Transverse colon (tissue), 4 donors: ENCODE measurements at regions not wholly inside any gene's neighbourhood (a gene's known extent, or its start where the extent isn't known, plus 50 kb on each side); places are given as distances from the start of the nearest gene placed in this dataset.
"Not testable (repeated sequence)": the region's sequence is repeated elsewhere in the genome, so short reads cannot be mapped to it uniquely, and the experiment has no call there.

ENCODE experiments used
- DNase-seq: peaks from one replicate; pipeline ENCODE4 v3.0.0-alpha.2; 2019
- H3K27ac ChIP-seq, 4 donors: fragments of 200-600 bp; sonication (generic); 2 replicates each; pipeline ENCODE4 v1.5.1; 2016 to 2018; ENCODE audit warnings: inconsistent platforms in 4 of 4
- H3K27me3 ChIP-seq: fragments of 200-600 bp; sonication (generic); 2 replicates; pipeline ENCODE4 v1.5.1; 2017; ENCODE audit warnings: inconsistent platforms
- H3K36me3 ChIP-seq, 4 donors: fragments of 200-600 bp; sonication (generic); 2 replicates each; pipeline ENCODE4 v1.5.1; 2017 to 2019; ENCODE audit warnings: inconsistent platforms in 4 of 4
- H3K4me1 ChIP-seq, 4 donors: fragments of 200-600 bp; sonication (generic); 2 replicates each; pipeline ENCODE4 v1.5.1; 2017 to 2020; ENCODE audit warnings: inconsistent platforms in 4 of 4
- H3K4me3 ChIP-seq, 4 donors: fragments of 200-600 bp; sonication (generic); 1 replicate in 1 of 4; 2 replicates in 3 of 4; pipeline versions ENCODE4 v1.5.1 to v1.6.1; 2017 to 2019; ENCODE audit warnings: inconsistent platforms in 4 of 4
- H3K9me3 ChIP-seq, 2 donors: fragments of 200-600 bp; sonication (generic); 2 replicates each; pipeline ENCODE4 v1.5.1; 2017 to 2019; ENCODE audit warnings: inconsistent platforms in 2 of 2
- EP300 ChIP-seq: sonication (generic); formaldehyde crosslinking; IDR thresholded peaks from one replicate; pipeline ENCODE4 v1.6.1; 2017; ENCODE audit warnings: antibody characterized with exemption, low read depth
- POLR2A ChIP-seq: fragments of 450-650 bp; IDR thresholded peaks from one replicate; pipeline ENCODE4 v1.6.1; 2016; ENCODE audit warnings: antibody characterized with exemption, mild to moderate bottlenecking, moderate library complexity
- POLR2AphosphoS5 ChIP-seq, 3 donors: sonication (generic); formaldehyde crosslinking; IDR thresholded peaks; one replicate each; pipeline ENCODE4 v1.6.1; 2016; ENCODE audit warnings: antibody characterized with exemption in 3 of 3
- WGBS, 2 donors: methylation state at CpG; one replicate each; pipeline ENCODE4 v1.1.5; 2018; ENCODE audit warnings: low coverage in 1 of 2; 5-methylcytosine and 5-hydroxymethylcytosine counted together
- in situ Hi-C, 4 donors: fragments of 200-750 bp; cut with MboI; loops; one replicate each; pipeline versions ENCODE4 v1.15.0 to v1.15.1; 2017; ENCODE audit warnings: low sequenced_read_pairs in 3 of 4, low pct_ligation_motif_present in 1 of 4, low pct_unique_long_range_greater_than_20kb in 1 of 4
- intact Hi-C: fragments of 100-400 bp; cut with DNase I; formaldehyde crosslinking; loops from one replicate; pipeline ENCODE4 v1.15.1; 2023; ENCODE audit warnings: low total_unique reads
- TF ChIP-seq, protein P1 (sequence below), 5 experiments: fragments of 200-600 bp in 3 of 5; fragments of 450-650 bp in 2 of 5; sonication (generic) in 3 of 5; IDR thresholded peaks; 1 replicate in 2 of 5; 2 replicates in 3 of 5; pipeline ENCODE4 v1.5.1; 2016 to 2017; ENCODE audit warnings: antibody characterized with exemption in 5 of 5, inconsistent platforms in 3 of 5, mild to moderate bottlenecking in 2 of 5, moderate library complexity in 1 of 5

DNA sequence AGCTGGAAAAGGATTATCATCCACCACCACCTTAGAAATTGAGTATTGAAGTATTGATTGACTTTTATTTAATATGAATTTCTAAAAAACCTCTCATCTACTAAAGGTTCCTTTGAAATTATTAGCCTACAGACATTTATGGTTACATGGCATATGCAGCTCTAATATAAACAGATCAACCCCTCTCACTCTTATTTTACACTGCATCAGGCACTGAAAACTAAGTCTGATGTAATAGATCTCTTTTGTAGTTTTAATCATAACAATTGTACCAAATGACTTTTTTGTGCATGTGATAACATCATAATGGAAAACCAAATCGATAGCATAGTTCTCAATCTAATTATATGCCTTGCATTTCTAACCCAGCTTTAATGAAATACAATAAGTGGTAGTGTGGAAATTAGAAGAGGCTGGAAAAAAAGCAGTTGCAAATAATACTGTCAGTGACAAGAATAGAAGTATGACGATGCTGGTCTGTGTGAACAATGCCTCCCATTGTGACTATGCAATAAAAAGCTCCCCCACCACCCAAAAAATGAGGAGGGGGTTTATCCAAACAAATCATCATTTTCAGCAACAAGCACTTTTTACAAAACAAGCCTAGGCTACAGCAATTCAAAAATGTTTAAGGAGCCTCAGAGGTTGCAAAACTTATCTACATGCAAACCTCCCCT is 426.5 kb upstream of the NFIA start:
- in situ Hi-C loops, result no loop called here
- H3K9me3 ChIP-seq, result no peaks in the 10 kb centered on the region
- no peak for DNase-seq

DNA sequence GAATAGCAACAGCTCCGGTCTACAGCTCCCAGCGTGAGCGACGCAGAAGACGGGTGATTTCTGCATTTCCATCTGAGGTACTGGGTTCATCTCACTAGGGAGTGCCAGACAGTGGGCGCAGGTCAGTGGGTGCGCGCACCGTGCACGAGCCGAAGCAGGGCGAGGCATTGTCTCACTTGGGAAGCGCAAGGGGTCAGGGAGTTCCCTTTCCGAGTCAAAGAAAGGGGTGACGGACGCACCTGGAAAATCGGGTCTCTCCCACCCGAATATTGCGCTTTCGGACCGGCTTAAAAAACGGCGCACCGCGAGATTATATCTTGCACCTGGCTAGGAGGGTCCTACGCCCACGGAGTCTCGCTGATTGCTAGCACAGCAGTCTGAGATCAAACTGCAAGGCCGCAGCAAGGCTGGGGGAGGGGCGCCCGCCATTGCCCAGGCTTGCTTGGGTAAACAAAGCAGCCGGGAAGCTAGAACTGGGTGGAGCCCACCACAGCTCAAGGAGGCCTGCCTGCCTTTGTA is 442.3 kb upstream of the NFIA start:
- H3K27ac ChIP-seq, in situ Hi-C loops, H3K36me3 ChIP-seq, H3K9me3 ChIP-seq, H3K4me3 ChIP-seq, H3K4me1 ChIP-seq, intact Hi-C loops, H3K27me3 ChIP-seq, DNase-seq: not testable (repeated sequence)
- WGBS, 2 donors, result 84 to 92% methylated on average over 5 to 30 of the region's 32 CpGs

More for the DNA sequence above, 426.5 kb upstream of the NFIA start:
- no peaks in the 10 kb centered on the region for H3K36me3 ChIP-seq
- 60 to 66% methylated on average over 2 of the region's 2 CpGs for WGBS, 2 donors
- H3K4me3 ChIP-seq, result no peak overlapping the region
- H3K27me3 ChIP-seq, result no peaks in the 10 kb centered on the region
- no peak overlapping the region for H3K27ac ChIP-seq
- intact Hi-C loops, result no loop called here
- no peak for TF ChIP-seq POLR2A
- TF ChIP-seq POLR2AphosphoS5 (IDR thresholded peaks at IDR 0.05), result no peak
- TF ChIP-seq, protein P1, sequence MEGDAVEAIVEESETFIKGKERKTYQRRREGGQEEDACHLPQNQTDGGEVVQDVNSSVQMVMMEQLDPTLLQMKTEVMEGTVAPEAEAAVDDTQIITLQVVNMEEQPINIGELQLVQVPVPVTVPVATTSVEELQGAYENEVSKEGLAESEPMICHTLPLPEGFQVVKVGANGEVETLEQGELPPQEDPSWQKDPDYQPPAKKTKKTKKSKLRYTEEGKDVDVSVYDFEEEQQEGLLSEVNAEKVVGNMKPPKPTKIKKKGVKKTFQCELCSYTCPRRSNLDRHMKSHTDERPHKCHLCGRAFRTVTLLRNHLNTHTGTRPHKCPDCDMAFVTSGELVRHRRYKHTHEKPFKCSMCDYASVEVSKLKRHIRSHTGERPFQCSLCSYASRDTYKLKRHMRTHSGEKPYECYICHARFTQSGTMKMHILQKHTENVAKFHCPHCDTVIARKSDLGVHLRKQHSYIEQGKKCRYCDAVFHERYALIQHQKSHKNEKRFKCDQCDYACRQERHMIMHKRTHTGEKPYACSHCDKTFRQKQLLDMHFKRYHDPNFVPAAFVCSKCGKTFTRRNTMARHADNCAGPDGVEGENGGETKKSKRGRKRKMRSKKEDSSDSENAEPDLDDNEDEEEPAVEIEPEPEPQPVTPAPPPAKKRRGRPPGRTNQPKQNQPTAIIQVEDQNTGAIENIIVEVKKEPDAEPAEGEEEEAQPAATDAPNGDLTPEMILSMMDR (IDR thresholded peaks at IDR 0.05), result no peak
- no peak for TF ChIP-seq EP300
- no peaks in the 10 kb centered on the region for H3K4me1 ChIP-seq

DNA sequence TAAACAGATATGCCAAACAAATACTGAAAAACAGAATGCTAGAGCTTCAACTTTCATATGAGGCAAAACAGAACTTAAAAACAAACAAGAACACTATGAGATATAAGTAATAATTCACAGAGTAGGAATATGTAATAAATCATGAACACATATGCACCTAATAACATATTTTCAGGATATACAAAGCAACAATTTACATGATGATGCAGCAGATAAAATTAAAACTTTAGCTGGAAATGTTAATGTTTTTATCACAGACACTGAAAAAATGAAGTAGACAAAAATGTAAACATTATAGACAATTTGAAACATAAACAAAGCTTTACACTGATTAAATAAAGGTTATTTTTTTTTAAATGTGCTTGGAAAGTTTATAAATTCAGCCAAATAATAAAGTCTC is 443.1 kb upstream of the NFIA start:
- no peaks in the 10 kb centered on the region for H3K27me3 ChIP-seq
- H3K36me3 ChIP-seq, result no peaks in the 10 kb centered on the region
- TF ChIP-seq POLR2AphosphoS5 (IDR thresholded peaks at IDR 0.05) (no peak), EP300 (no peak), POLR2A (no peak)
- TF ChIP-seq, protein P1 (IDR thresholded peaks at IDR 0.05), result no peak
- no peaks in the 10 kb centered on the region for H3K9me3 ChIP-seq
- H3K4me1 ChIP-seq, result no peaks in the 10 kb centered on the region
- in situ Hi-C loops, result no loop called here
- H3K4me3 ChIP-seq, result no peak overlapping the region
- intact Hi-C loops, result no loop called here
- no peak for DNase-seq
- H3K27ac ChIP-seq, result no peak overlapping the region

DNA sequence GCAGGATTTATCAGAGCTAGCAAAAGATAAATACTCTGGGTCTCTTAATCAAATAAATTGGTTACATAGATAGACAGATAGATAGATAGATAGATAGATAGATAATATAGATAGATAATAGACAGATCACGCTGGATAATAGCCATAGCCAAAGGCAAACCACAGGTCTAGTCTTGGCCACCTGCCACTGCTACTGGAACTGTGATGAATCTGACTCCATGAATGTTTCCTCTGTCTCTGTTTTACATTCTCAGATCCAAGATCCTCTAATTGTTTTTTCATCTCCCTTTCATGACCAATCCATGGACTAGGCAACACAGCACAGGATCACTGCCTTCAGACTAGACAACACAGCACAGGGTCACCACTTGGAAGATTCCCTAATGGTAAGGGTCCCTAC is 444.7 kb upstream of the NFIA start:
- 69 to 92% methylated on average over 1 of the region's 1 CpG for WGBS, 2 donors

More for the DNA sequence above, 444.7 kb upstream of the NFIA start:
- Histone ChIP-seq H3K36me3 (no peaks in the 10 kb centered on the region), H3K27ac (no peak overlapping the region), H3K4me3 (no peak overlapping the region), H3K4me1 (no peaks in the 10 kb centered on the region), H3K27me3 (no peaks in the 10 kb centered on the region), H3K9me3 (no peaks in the 10 kb centered on the region)
- DNase-seq, result no peak
- TF ChIP-seq EP300, result no peak
- no peak for TF ChIP-seq POLR2A
- TF ChIP-seq, protein P1 (IDR thresholded peaks at IDR 0.05), result no peak
- TF ChIP-seq POLR2AphosphoS5 (IDR thresholded peaks at IDR 0.05), result no peak
- intact Hi-C loops (no loop called here), in situ Hi-C loops (no loop called here)
